HL-60/S4 treated with retinoic acid at 250 ng/mL for 4 days and 3 days (cell line): ENCODE measurements at regions not wholly inside any gene's neighbourhood (a gene's known extent, or its start where the extent isn't known, plus 50 kb on each side); places are given as distances from the start of the nearest gene placed in this dataset.
"Not testable (repeated sequence)": the region's sequence is repeated elsewhere in the genome, so short reads cannot be mapped to it uniquely, and the experiment has no call there.

ENCODE experiments used
- in situ Hi-C: fragments of 300-500 bp; cut with MboI; formaldehyde crosslinking; loops from 2 replicates; pipeline ENCODE4 v1.7.0; 2022; ENCODE audit warnings: low sequenced_read_pairs

GRCh38 chr16:59601452-59601851 is 867.3 kb upstream of the GOT2 start:
- in situ Hi-C loops: no loop called here

- in situ Hi-C loops: no loop called here
Measured at GRCh38 chr16:59597269-59597668, 863.2 kb upstream of the GOT2 start.

GRCh38 chr16:59596693-59597092 is 862.6 kb upstream of the GOT2 start:
- in situ Hi-C loops: no loop called here

- in situ Hi-C loops: no loop called here
Measured at GRCh38 chr16:59593194-59593661, 859.1 kb upstream of the GOT2 start.

GRCh38 chr16:59591480-59591879 is 857.4 kb upstream of the GOT2 start:
- in situ Hi-C loops: no loop called here

- in situ Hi-C loops: no loop called here
Measured at GRCh38 chr16:59590845-59591244, 856.7 kb upstream of the GOT2 start.

- in situ Hi-C loops: no loop called here
Measured at GRCh38 chr16:59586331-59586730, 852.2 kb upstream of the GOT2 start.

GRCh38 chr16:59574296-59574695 is 840.2 kb upstream of the GOT2 start:
- in situ Hi-C loops: no loop called here

GRCh38 chr16:59573528-59574271 is 839.6 kb upstream of the GOT2 start:
- in situ Hi-C loops: no loop called here

GRCh38 chr16:59567496-59567895 is 833.4 kb upstream of the GOT2 start:
- in situ Hi-C loops: no loop called here

- in situ Hi-C loops: no loop called here
Measured at GRCh38 chr16:59566446-59566845, 832.3 kb upstream of the GOT2 start.

- in situ Hi-C loops: no loop called here
Measured at GRCh38 chr16:59558679-59559078, 824.6 kb upstream of the GOT2 start.

- in situ Hi-C loops: no loop called here
Measured at GRCh38 chr16:59552164-59552563, 818.0 kb upstream of the GOT2 start.

- in situ Hi-C loops: no loop called here
Measured at GRCh38 chr16:59545721-59546120, 811.6 kb upstream of the GOT2 start.

- in situ Hi-C loops: no loop called here
Measured at GRCh38 chr16:59543641-59544040, 809.5 kb upstream of the GOT2 start.

- in situ Hi-C loops: no loop called here
Measured at GRCh38 chr16:59540621-59541020, 806.5 kb upstream of the GOT2 start.

GRCh38 chr16:59535298-59535697 is 801.2 kb upstream of the GOT2 start:
- in situ Hi-C loops: no loop called here

- in situ Hi-C loops: no loop called here
Measured at GRCh38 chr16:59527206-59527997, 793.3 kb upstream of the GOT2 start.

- in situ Hi-C loops: no loop called here
Measured at GRCh38 chr16:59522826-59523225, 788.7 kb upstream of the GOT2 start.

GRCh38 chr16:59518721-59519120 is 784.6 kb upstream of the GOT2 start:
- in situ Hi-C loops: not testable (repeated sequence)

- in situ Hi-C loops: no loop called here
Measured at GRCh38 chr16:59514651-59515050, 780.5 kb upstream of the GOT2 start.

- in situ Hi-C loops: no loop called here
Measured at GRCh38 chr16:59510008-59510424, 775.9 kb upstream of the GOT2 start.
